ENCODE measurements at regions not wholly inside any gene's neighbourhood (a gene's known extent, or its start where the extent isn't known, plus 50 kb on each side); places are given as distances from the start of the nearest gene placed in this dataset.
A peak's percentile ranks its signal among the peaks of the same experiment; 100 is the strongest.

DNA sequence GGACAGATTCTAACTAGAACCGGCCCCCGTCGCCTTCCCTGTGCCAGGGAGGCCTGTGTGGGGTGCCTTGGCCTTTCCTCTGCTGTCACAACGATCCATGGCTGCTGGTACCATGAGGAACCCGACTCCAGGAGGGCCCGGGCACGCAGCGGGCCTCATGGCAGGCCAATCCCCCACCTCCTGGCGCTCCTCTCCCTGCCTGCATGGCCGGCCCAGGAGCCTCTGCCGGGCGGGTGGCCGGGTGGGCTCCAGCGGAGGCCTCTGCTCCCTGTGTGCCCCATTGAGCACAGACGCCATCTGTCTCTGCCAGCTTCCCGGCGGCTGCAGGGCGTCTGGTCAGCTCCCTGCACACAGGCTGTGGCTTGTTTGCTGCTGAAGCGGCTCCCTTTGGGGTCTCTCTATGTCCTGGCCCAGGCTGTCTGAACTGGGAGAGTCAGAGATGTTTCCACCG, 86.5 kb downstream of the MYEOV start:
- Histone ChIP-seq H3K36me3 (ENCODE audit: control insufficient read depth in 2 of 4, insufficient read depth in 4 of 4, low read length in 3 of 4) (no peaks in the 10 kb centered on the region), H3K27ac (ENCODE audit: low read depth, low read length) (no peak overlapping the region), H4K20me1 (replicated peaks in 1 of 2; ENCODE audit: control insufficient read depth in 1 of 2, insufficient read depth in 2 of 2, low read length in 2 of 2) (no peaks in the 10 kb centered on the region), H2BK12ac (ENCODE audit: low read depth, low read length) (no peak overlapping the region), H3K23ac (ENCODE audit: insufficient read length) (no peak overlapping the region), H3K4ac (replicated peaks; ENCODE audit: insufficient read length, low read depth, low read length) (no peak overlapping the region), H3K9ac (replicated peaks in 1 of 4; ENCODE audit: extremely low read depth in 1 of 4, low read depth in 3 of 4, low read length in 3 of 4) (no peak overlapping the region), H3K56ac (replicated peaks; ENCODE audit: insufficient read length, low read depth, low read length) (no peak overlapping the region), H3K23me2 (ENCODE audit: low read depth, low read length) (no peaks in the 10 kb centered on the region), H2AK5ac (ENCODE audit: low read depth, low read length) (no peak overlapping the region), H3K27me3 (replicated peaks in 1 of 4; ENCODE audit: control insufficient read depth in 3 of 4, extremely low read depth in 1 of 4, insufficient read depth in 3 of 4, low read length in 3 of 4) (no peaks in the 10 kb centered on the region), H2BK5ac (ENCODE audit: low read depth, low read length) (no peak overlapping the region), H4K91ac (replicated peaks; ENCODE audit: insufficient read length, low read length) (no peak overlapping the region), H3K14ac (ENCODE audit: insufficient read length) (no peak overlapping the region), H3K9me3 (ENCODE audit: insufficient read depth in 2 of 2, low read depth in 1 of 2, low read length in 1 of 2) (no peaks in the 10 kb centered on the region), H2AFZ (ENCODE audit: low read length) (no peak overlapping the region), H2BK20ac (ENCODE audit: low read length) (no peak overlapping the region), H4K5ac (ENCODE audit: insufficient read length, low read depth, low read length) (no peak overlapping the region), H3K4me1 (replicated peaks in 1 of 4; ENCODE audit: control insufficient read depth in 3 of 4, insufficient read depth in 4 of 4, low read length in 3 of 4) (peaks cover 0 to 7% (median 0%) of the 10 kb centered on the region in 4 experiments; a peak in 2 of 7 replicates), H2BK120ac (replicated peaks; ENCODE audit: low read depth, low read length) (no peak overlapping the region), H4K8ac (ENCODE audit: extremely low read depth, insufficient read depth, low read length) (peak overlapping the region; percentile 3; the same call in 1 of the 2 replicates), H2BK15ac (ENCODE audit: low read length) (no peak overlapping the region), H3K79me2 (ENCODE audit: control insufficient read depth in 1 of 2, insufficient read depth in 2 of 2, low read length in 2 of 2) (no peaks in the 10 kb centered on the region), H3K4me3 (ENCODE audit: extremely low read depth in 1 of 4, insufficient read depth in 2 of 4, low read depth in 3 of 4, low read length in 4 of 4) (no peak overlapping the region), H3K4me2 (ENCODE audit: insufficient read depth in 1 of 2, low read depth in 2 of 2, low read length in 2 of 2) (no peak overlapping the region), H3K79me1 (ENCODE audit: low read depth, low read length) (no peaks in the 10 kb centered on the region), H3K18ac (ENCODE audit: extremely low read depth, low read length) (no peak overlapping the region)
- POLR2A ChIA-PET (ENCODE audit: partially characterized antibody), result no interaction called here
- CTCF ChIA-PET (ENCODE audit: partially characterized antibody), result interaction anchor here (0.9 to 3.1 kb wide), 4 partner anchors 33 to 269 kb away, joined by 3 to 13 read pairs (median 3); no protein-coding TSS in a partner anchor
- TF ChIP-seq RAD21 (IDR thresholded peaks at IDR 0.05 in 1 of 2, conservative IDR thresholded peaks at IDR 0.05 in 1 of 2; ENCODE audit: low read depth in 2 of 2, low read length in 2 of 2), result no peak
- DNase-seq (ENCODE audit: low read depth in 1 of 2, low spot score in 2 of 2) (no peak), FAIRE-seq (no peak)
- 89% methylated on average over 19 of the region's 20 CpGs; no CpG with 5 or more reads in 1 of the 2 experiments for WGBS, 2 experiments (ENCODE audit: extremely low coverage in 1 of 2, insufficient coverage in 1 of 2, insufficient read length in 1 of 2, insufficient replicate concordance in 2 of 2, low coverage in 1 of 2, low lambda C conversion rate in 2 of 2, missing lambda C conversion rate in 1 of 2)

Measured in H1 (cell line).